Trophoblast cell (in vitro differentiated cells and primary cell): ENCODE measurements at regions not wholly inside any gene's neighbourhood (a gene's known extent, or its start where the extent isn't known, plus 50 kb on each side); places are given as distances from the start of the nearest gene placed in this dataset.
A peak's percentile ranks its signal among the peaks of the same experiment; 100 is the strongest.
"Not testable (repeated sequence)": the region's sequence is repeated elsewhere in the genome, so short reads cannot be mapped to it uniquely, and the experiment has no call there.

Source experiments
- DNase-seq, 2 donors: peaks; one replicate each; pipeline ENCODE4 v3.0.0-alpha.2; 2016
- H2AFZ ChIP-seq: 2 replicates; pipeline ENCODE4 v1.6.1; 2013; ENCODE audit warnings: low read length, moderate library complexity, mild to moderate bottlenecking; ENCODE audit not compliant: insufficient read depth, poor library complexity
- H2AK5ac ChIP-seq: 2 replicates; pipeline ENCODE4 v1.6.1; 2013; ENCODE audit warnings: mild to moderate bottlenecking, low read length
- H2BK120ac ChIP-seq: 2 replicates; pipeline ENCODE4 v1.6.1; 2013; ENCODE audit warnings: low read length, mild to moderate bottlenecking, moderate library complexity; ENCODE audit not compliant: insufficient read depth, poor library complexity
- H2BK12ac ChIP-seq: 2 replicates; pipeline ENCODE4 v1.6.1; 2013; ENCODE audit warnings: mild to moderate bottlenecking, low read length, moderate library complexity
- H2BK5ac ChIP-seq: 2 replicates; pipeline ENCODE4 v1.6.1; 2013; ENCODE audit warnings: low read length, low read depth, moderate library complexity, mild to moderate bottlenecking; ENCODE audit not compliant: poor library complexity
- H3K14ac ChIP-seq: 2 replicates; pipeline ENCODE4 v1.6.1; 2013; ENCODE audit warnings: mild to moderate bottlenecking, low read length
- H3K18ac ChIP-seq: 2 replicates; pipeline ENCODE4 v1.6.1; 2013; ENCODE audit warnings: mild to moderate bottlenecking, low read length
- H3K23ac ChIP-seq: 2 replicates; pipeline ENCODE4 v1.6.1; 2013; ENCODE audit warnings: low read length
- H3K27ac ChIP-seq: 2 replicates; pipeline ENCODE4 v1.5.1; 2013; ENCODE audit warnings: low read depth, mild to moderate bottlenecking, inconsistent platforms, low read length, moderate library complexity
- H3K27me3 ChIP-seq: 2 replicates; pipeline ENCODE4 v1.6.1; 2013; ENCODE audit warnings: inconsistent platforms, mild to moderate bottlenecking, low read length, moderate library complexity; ENCODE audit not compliant: insufficient read depth
- H3K36me3 ChIP-seq, 2 experiments: 1 replicate in 1 of 2; 2 replicates in 1 of 2; pipeline ENCODE4 v1.6.1; 2013; ENCODE audit warnings: low read length in 2 of 2, mild to moderate bottlenecking in 2 of 2, moderate library complexity in 1 of 2; ENCODE audit not compliant: insufficient read depth in 2 of 2, control insufficient read depth in 1 of 2
- H3K4ac ChIP-seq: 2 replicates; pipeline ENCODE4 v1.6.1; 2013; ENCODE audit warnings: low read depth, mild to moderate bottlenecking, low read length, moderate library complexity
- H3K4me1 ChIP-seq, 2 experiments: 1 replicate in 1 of 2; 2 replicates in 1 of 2; pipeline ENCODE4 v1.6.1; 2013; ENCODE audit warnings: low read length in 2 of 2, mild to moderate bottlenecking in 2 of 2, moderate library complexity in 1 of 2; ENCODE audit not compliant: insufficient read depth in 2 of 2, control insufficient read depth in 1 of 2
- H3K4me2 ChIP-seq: 2 replicates; pipeline ENCODE4 v1.6.1; 2013; ENCODE audit warnings: inconsistent platforms, mild to moderate bottlenecking, low read length, moderate library complexity
- H3K4me3 ChIP-seq: 2 replicates; pipeline ENCODE4 v1.5.1; 2013; ENCODE audit warnings: mild to moderate bottlenecking, low read depth, low read length, inconsistent platforms
- H3K79me1 ChIP-seq: one replicate; pipeline ENCODE4 v1.6.1; 2013; ENCODE audit warnings: low read length
- H3K79me2 ChIP-seq: 2 replicates; pipeline ENCODE4 v1.6.1; 2013; ENCODE audit warnings: low read length, mild to moderate bottlenecking; ENCODE audit not compliant: control insufficient read depth, insufficient read depth, poor library complexity
- H3K9ac ChIP-seq: 2 replicates; pipeline ENCODE4 v1.6.1; 2013; ENCODE audit warnings: mild to moderate bottlenecking, low read length
- H3K9me3 ChIP-seq: 2 replicates; pipeline ENCODE4 v1.6.1; 2013; ENCODE audit warnings: low read depth, mild to moderate bottlenecking, control low read depth, inconsistent platforms, low read length; ENCODE audit not compliant: insufficient read depth
- H4K12ac ChIP-seq: 2 replicates; pipeline ENCODE4 v1.6.1; 2013; ENCODE audit warnings: low read depth, mild to moderate bottlenecking, low read length, moderate library complexity
- H4K8ac ChIP-seq: 2 replicates; pipeline ENCODE4 v1.6.1; 2013; ENCODE audit warnings: low read depth, mild to moderate bottlenecking, low read length, moderate library complexity
- H4K91ac ChIP-seq: one replicate; pipeline ENCODE4 v1.6.1; 2013; ENCODE audit warnings: low read depth, mild to moderate bottlenecking, low read length, moderate library complexity
- WGBS: extraction: QIAGEN DNeasy Blood & Tissue Kit; methylation state at CpG from one replicate; pipeline ENCODE4 v1.1.7; 2013; ENCODE audit warnings: missing lambda C conversion rate; ENCODE audit not compliant: insufficient read length, insufficient coverage; ENCODE audit errors: extremely low coverage; 5-methylcytosine and 5-hydroxymethylcytosine counted together

DNA sequence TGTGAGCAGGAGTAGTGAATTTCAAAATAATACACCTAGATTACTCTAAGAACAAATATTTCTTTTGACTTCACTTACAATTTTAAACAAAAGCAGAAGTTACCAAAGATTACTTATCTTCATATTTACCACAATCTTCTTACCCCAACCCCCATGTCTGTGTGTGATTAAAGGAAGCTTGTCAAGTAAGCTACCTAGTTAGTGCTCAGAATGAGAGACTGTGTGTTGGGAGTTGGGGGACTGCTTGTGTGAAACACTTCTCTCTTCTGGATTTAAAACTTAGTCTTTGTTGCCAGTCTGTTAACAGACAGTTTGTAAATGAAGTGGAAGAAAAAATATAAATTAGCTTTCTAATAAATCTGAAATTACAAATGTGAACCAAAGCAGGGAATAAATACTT, 145.3 kb upstream of the PABPC3 start:
- not testable (repeated sequence) for H3K79me1 ChIP-seq, H3K9ac ChIP-seq, H2AFZ ChIP-seq, H3K9me3 ChIP-seq, H3K4me2 ChIP-seq, H2BK120ac ChIP-seq, H3K18ac ChIP-seq, H3K79me2 ChIP-seq, H3K4me1 ChIP-seq, H3K27ac ChIP-seq, H2BK12ac ChIP-seq, H4K8ac ChIP-seq, H3K23ac ChIP-seq, H3K36me3 ChIP-seq, H4K91ac ChIP-seq, H3K4me3 ChIP-seq, H3K4ac ChIP-seq, H2BK5ac ChIP-seq, H3K14ac ChIP-seq, DNase-seq, H3K27me3 ChIP-seq, H4K12ac ChIP-seq, H2AK5ac ChIP-seq

DNA sequence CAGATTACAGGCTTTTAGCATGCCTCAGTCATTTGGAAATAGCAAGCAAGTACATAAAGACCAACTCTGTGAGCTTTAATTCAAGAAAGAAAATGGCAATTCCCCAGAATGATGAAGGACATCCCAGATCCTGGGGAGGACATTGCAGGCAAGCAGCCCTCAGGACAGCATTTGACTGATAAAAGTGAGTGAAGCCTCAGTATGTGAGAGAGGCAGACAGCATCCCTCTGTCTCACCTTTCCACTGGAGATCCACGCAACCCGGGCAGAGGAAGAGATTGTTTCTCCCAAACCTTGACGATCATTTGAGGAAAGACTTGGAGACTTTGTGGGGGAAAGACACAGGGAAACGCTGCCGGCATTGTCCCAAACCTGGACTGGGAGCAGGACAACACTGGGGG, 128.0 kb upstream of the PABPC3 start:
- not testable (repeated sequence) for H3K14ac ChIP-seq, H2BK5ac ChIP-seq, H3K18ac ChIP-seq, H3K27ac ChIP-seq, H2BK120ac ChIP-seq, H3K36me3 ChIP-seq, H2AK5ac ChIP-seq, H3K4ac ChIP-seq, H3K79me2 ChIP-seq, H3K9me3 ChIP-seq, H4K91ac ChIP-seq, H3K23ac ChIP-seq, DNase-seq, H3K27me3 ChIP-seq, H3K4me1 ChIP-seq, H2BK12ac ChIP-seq, H3K79me1 ChIP-seq, H3K9ac ChIP-seq
- H3K4me2 ChIP-seq, result peak overlapping the region; percentile 72
- peak overlapping the region; percentile 93 for H4K8ac ChIP-seq
- peak overlapping the region; percentile 80 for H4K12ac ChIP-seq
- no CpG with 5 or more reads among the region's 5 CpGs for WGBS
- H3K4me3 ChIP-seq, result peak overlapping the region; percentile 30
- peak overlapping the region; percentile 71 for H2AFZ ChIP-seq

DNA sequence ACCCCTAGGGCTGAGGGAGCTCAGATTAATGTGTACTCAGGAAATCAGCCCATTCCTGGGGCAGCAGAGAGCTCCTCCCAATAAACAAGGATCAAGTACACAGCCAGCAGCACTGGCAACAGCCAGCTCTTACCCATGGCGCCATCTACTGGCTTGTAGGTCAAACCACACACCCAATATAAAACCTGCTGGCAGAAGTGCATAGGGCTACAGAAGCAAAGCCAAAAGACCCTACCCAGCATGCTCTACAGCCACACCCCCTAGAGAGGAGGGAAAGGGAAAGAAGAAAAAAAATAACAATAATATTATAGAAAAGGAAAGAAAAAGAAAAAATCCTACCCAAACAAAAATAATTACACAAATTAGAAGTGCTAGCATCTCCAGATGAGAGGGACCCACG, 127.5 kb upstream of the PABPC3 start:
- H2AFZ ChIP-seq, H3K27ac ChIP-seq, H3K14ac ChIP-seq, H4K12ac ChIP-seq, DNase-seq, H2AK5ac ChIP-seq, H4K91ac ChIP-seq, H3K9ac ChIP-seq, H3K36me3 ChIP-seq, H2BK5ac ChIP-seq, H2BK120ac ChIP-seq, H3K4ac ChIP-seq, H3K4me1 ChIP-seq, H3K9me3 ChIP-seq, H3K23ac ChIP-seq, H3K79me2 ChIP-seq, H3K18ac ChIP-seq, H2BK12ac ChIP-seq, H3K79me1 ChIP-seq, H4K8ac ChIP-seq, H3K27me3 ChIP-seq: not testable (repeated sequence)
- no CpG with 5 or more reads among the region's 2 CpGs for WGBS
- H3K4me3 ChIP-seq, result peak overlapping the region; percentile 30
- H3K4me2 ChIP-seq, result peak overlapping the region; percentile 72

DNA sequence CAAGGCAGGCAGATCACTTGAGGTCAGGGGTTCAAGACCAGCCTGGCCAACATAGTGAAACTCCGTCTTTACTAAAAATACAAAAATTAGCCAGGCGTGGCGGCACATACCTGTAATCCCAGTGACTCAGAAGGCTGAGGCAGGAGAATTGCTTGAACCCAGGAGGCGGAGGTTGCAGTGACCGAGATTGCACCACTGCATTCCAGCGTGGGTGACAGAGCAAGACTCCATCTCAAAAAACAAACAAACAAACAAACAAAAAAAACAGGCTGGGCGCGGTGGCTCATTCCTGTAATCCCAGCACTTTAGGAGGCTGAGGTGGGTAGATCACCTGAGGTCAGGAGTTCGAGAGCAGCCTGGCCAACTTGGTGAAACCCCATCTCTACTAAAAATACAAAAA, 122.8 kb upstream of the PABPC3 start:
- H4K8ac ChIP-seq, H2BK5ac ChIP-seq, H3K23ac ChIP-seq, H4K91ac ChIP-seq, H3K18ac ChIP-seq, H3K79me1 ChIP-seq, H3K4me2 ChIP-seq, H3K4me1 ChIP-seq, H3K27me3 ChIP-seq, H3K36me3 ChIP-seq, H3K9me3 ChIP-seq, H3K14ac ChIP-seq, H2BK120ac ChIP-seq, H2BK12ac ChIP-seq, H3K4me3 ChIP-seq, H3K79me2 ChIP-seq, H3K9ac ChIP-seq, H3K27ac ChIP-seq, H3K4ac ChIP-seq, H2AFZ ChIP-seq, H4K12ac ChIP-seq, H2AK5ac ChIP-seq: not testable (repeated sequence)
- peak; percentile 5 to 58 for DNase-seq
- WGBS, result no CpG with 5 or more reads among the region's 9 CpGs
